ENCODE measurements at regions not wholly inside any gene's neighbourhood (a gene's known extent, or its start where the extent isn't known, plus 50 kb on each side); places are given as distances from the start of the nearest gene placed in this dataset.
A peak's percentile ranks its signal among the peaks of the same experiment; 100 is the strongest.

DNA sequence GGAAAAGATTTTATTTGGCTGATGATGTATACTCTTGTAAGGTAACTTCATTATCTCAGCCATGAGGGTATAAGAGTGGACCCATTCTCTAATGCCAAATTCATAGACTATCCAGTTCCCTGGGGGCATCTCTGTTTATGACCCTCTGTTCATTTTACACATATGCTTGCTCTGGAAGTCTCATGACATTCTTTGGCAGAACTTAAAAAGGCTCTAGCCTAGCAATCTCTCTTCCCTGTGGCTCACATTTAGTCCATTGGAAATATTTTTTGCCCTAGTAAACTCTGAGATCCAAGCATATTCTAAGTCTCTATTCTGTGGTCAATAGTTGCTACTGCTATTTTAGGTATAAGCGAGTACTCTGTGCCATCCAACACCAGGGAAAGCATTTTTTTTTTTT lies 1201.8 kb upstream of the ZEB2 start:
- DNase-seq (ENCODE audit: low spot score), result no peak

DNA sequence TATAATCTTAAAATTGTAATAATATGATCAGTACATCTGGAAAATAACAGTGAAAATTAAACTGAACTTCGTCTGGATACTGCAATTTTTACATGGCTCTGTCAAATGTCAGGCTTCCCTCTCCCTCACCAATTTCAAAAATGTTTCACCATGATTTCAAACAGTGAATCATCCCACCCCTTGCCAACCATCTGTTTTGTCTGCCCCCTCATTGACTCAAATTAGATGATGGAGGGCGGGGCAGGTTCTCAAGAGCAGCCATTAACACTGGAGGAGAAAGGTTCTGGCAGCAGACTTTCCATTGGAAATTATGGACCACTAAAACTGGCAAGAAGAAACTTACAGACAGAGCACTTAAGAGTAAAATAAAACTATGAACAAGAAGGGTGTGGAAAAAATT lies 1195.7 kb upstream of the ZEB2 start:
- DNase-seq (ENCODE audit: low spot score), result no peak

DNA sequence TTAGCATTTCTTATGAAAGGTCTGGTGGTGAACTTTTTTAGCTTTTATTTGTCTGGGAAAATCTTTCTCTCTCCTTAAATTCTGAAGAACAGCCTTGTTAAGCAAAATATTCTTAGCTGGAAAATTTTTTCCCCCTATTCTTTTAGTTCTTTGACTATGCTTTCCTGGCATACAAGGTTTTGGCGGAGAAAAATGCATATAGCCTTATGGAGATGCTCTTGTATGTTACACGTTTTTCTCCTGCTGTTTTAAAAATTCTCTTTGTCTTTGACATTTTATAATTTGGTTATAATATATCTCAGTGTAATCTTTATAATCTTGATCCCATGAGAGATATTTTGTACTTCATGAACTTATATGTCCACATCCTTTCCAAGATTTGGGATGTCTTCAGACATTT lies 1190.4 kb upstream of the ZEB2 start:
- no peak for DNase-seq (ENCODE audit: low spot score)

DNA sequence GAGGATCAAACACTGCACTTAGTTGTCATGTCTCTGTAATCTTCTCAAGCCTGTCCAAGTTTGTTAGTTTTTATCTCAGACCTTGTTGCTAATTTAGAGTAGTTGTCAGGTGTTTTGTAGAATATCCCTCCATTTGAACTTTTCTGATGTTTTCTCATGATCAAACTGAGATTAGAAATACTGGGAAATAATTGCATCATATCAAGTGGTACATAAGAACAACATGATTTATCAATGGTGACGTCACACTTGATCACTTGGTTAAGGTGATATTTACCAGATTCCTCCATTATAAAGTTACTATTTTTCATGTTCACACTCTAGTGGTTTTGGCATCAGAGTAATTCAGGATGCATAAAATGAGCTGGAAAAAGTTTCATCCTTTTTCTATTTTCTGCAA lies 1182.4 kb upstream of the ZEB2 start:
- DNase-seq (ENCODE audit: low spot score), result no peak

DNA sequence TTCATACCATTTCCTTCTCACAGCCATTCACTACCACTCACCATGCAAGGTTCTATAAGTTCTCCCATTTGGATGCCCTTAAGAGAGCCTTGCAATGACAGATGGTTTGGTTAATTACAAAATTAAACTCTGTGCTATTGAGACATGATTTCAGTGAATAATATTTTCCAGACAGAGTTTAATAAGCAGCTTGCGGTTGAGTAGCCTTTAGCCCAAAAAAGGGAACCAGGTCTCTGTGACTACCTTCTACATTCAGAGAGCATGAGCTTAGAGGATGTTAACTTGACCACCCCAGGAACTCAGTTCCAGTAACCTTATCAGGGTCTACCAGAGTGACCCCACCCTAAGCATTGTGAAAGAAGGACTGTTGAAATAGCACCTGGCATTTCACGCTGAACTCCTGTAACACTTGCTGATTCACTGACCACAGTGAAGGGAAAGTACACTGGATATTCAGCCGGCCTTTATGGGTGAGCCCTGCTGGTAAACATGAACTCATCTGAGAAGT lies 1173.1 kb upstream of the ZEB2 start:
- DNase-seq (ENCODE audit: low spot score), result no peak

- DNase-seq (ENCODE audit: low spot score), result no peak
Observed at GRCh38 chr2:145691659-145692058, 1171.7 kb upstream of the ZEB2 start.

- no peak for DNase-seq (ENCODE audit: low spot score)
Observed at GRCh38 chr2:145690183-145690778, 1170.4 kb upstream of the ZEB2 start.

DNA sequence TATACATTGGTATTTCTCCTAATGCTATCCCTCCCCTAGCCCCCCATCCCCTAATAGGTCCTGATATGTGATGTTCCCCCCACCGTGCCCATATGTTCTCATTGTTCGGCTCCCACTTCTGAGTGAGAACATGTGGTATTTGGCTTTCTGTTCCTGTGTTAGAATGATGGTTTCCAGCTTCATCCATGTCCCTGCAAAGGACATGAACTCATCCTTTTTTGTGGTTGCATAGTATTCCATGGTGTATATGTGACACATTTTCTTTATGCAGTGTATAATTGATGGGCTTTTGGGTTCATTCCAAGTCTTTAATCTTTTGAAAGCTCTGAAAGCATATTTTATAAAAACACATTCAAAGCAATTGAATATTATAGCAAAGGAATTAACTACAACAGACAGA lies 1169.4 kb upstream of the ZEB2 start:
- no peak for DNase-seq (ENCODE audit: low spot score)

- DNase-seq (ENCODE audit: low spot score), result no peak
Observed at GRCh38 chr2:145688156-145688555, 1168.2 kb upstream of the ZEB2 start.

- DNase-seq (ENCODE audit: low spot score), result peak; percentile 10
Observed at GRCh38 chr2:145687442-145688134, 1167.7 kb upstream of the ZEB2 start.

DNA sequence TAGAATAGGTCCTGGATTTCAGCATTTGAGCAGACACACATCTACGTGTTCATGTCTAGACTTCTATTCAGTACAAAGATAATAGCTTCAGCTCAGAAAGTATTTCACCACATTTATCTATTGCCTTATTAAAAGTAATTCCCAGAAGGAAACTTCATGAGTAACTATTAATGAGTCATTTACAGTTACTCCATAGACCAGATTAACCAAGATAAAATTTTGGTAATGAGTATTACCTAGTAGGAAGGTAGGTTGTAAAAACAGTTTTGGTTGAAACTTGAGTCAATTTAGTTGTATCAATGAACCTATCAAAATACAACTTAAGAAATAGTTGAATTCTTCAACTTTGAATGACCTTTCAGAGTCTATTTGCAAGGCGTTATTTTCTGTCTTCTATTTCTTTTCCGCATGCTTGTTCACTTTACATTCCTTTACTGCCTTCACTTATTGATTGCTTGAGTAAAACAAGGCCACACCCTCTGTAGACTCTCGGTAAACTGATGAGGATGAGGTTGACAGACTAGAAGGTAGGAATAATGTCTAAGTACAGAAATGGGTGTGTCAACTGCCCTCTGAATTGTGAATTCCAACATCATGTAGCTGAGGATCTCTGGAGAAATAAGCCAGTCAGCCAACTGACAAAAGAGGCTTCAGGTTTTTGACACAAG lies 1165.6 kb upstream of the ZEB2 start:
- DNase-seq (ENCODE audit: low spot score), result no peak

- no peak for DNase-seq (ENCODE audit: low spot score)
Observed at GRCh38 chr2:145682546-145683157, 1162.7 kb upstream of the ZEB2 start.

DNA sequence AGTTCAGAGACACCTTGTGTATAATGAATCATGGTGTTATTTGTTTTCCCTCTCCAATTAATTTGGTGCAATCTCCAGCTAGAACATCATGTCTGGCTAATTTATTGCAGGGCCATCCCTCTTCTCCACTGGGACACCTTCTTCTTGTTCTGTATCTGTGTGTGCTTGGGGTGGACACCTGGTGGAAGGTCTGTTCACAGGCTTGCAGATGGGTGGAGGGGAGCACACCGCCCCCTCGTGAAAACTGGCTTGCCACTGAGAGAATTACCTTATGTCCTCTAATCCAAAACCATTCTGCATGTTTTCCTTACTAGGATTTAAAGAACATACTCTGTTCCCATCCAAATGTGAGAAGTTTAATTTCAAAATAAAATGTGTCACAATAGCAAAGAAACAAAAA lies 1160.4 kb upstream of the ZEB2 start:
- no peak for DNase-seq (ENCODE audit: low spot score)

DNA sequence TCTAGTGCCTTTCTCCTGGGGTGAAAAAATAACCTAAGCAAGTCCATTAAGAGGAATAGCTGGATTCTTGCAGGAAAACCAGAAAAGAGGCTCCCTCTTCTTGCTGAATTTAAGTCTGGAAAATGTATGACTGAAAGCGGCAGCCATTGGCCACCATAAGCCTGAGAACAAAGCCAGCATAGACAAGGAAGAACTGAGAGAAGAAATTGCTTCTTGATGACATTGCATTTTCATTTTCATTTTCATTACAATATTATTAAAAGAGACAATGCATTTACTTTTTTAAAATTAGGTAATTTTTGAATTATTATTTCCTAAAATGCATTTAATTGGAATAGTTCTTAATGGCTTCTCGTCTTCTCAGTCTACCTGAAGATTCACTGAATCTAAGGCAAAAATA lies 1157.5 kb upstream of the ZEB2 start:
- DNase-seq (ENCODE audit: low spot score), result no peak

- DNase-seq (ENCODE audit: low spot score), result no peak
Observed at GRCh38 chr2:145674705-145675104, 1154.8 kb upstream of the ZEB2 start.

GRCh38 chr2:145669301-145669700 lies 1149.4 kb upstream of the ZEB2 start:
- no peak for DNase-seq (ENCODE audit: low spot score)

- DNase-seq (ENCODE audit: low spot score), result no peak
Observed at GRCh38 chr2:145666552-145666951, 1146.6 kb upstream of the ZEB2 start.

DNA sequence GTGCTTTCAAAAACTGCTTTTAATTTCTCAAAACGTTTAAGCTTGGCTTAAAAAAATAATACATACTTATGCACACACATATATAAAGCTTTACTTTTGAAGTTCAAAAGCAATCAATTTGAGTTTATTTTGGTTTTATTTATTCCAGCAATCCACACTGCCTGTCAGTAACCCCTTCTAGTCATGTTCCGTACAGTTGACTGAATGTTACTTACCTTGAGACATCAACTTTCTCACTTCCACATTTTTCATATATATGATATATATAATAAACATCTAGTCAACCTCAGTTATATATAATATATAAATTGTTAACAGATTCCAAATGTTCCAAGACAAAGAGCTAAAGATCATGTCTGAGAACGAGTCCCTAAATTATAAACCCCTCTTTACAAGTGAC lies 1137.3 kb upstream of the ZEB2 start:
- DNase-seq (ENCODE audit: low spot score), result no peak

DNA sequence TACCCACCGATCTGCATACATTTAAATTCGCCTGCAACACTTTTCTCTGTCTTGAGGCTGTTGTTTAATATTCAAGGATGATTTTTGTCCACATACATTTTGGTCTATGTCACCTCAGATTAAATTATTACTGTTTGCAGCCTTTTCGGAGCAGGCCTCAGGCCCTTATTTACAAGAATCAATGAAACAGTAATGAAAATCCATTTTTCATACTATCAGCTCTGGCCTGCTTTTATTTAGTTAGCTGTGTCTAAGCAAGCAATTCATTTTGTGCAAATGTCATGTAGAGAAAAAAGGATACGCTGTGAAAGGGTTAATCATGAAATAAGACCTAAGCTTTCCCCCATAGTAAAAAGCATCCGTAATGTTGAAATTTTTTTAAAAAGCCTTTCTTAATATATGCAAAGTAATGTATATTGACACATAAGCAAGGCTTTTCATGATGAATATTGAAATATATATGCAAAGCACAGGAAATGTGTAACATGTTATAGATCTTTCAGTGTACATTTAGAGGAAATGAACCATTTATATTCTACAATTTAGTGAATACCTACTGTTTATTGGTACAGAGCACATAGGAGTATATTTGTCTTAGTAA lies 1135.3 kb upstream of the ZEB2 start:
- no peak for DNase-seq (ENCODE audit: low spot score)

DNA sequence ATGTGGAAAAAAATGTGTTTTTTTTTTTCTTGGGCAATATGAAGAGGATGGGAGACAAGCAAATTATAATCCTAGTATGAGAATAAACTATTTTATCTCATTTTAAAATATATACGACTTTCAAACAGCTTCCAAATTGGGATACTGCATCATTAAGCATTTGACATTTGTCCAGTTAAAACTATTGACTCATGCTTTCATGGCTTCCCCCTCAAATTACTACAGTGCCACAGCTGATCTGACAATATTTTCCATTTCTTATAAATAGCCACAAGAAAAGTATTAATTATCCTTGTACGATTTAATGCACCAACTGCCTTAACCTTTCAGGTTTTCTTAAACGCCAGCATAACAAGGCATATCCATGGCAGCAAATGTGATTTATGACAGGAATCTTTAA lies 1134.8 kb upstream of the ZEB2 start:
- DNase-seq (ENCODE audit: low spot score), result no peak

GRCh38 chr2:145654156-145654555 lies 1134.2 kb upstream of the ZEB2 start:
- DNase-seq (ENCODE audit: low spot score), result no peak

GRCh38 chr2:145653553-145653952 lies 1133.6 kb upstream of the ZEB2 start:
- DNase-seq (ENCODE audit: low spot score), result no peak

Data from iPS-NIHi11 (cell line).